MCF 10A (cell line): ENCODE measurements at regions not wholly inside any gene's neighbourhood (a gene's known extent, or its start where the extent isn't known, plus 50 kb on each side); places are given as distances from the start of the nearest gene placed in this dataset.

Experiments used
- BruUV-seq: library from RNA; stranded (reverse); fragments of 400-500 nt; replicated peaks from 2 replicates; lab custom pipeline; 2021; lab: Mats Ljungman, UMichigan
- CTCF ChIA-PET: fragments of 300-600 bp; sonication (Branson Sonifier 250); formaldehyde crosslinking; extraction: SDS; loops from one replicate; lab custom pipeline; 2021; ENCODE audit warnings: antibody characterized with exemption, inconsistent platforms; lab: Yijun Ruan, JAX
- POLR2A ChIA-PET: fragments of 300-600, 350-650 bp; sonication (Branson Sonifier 250); formaldehyde crosslinking; extraction: SDS; loops from one replicate; lab custom pipeline; 2020; ENCODE audit warnings: antibody characterized with exemption, inconsistent platforms; lab: Yijun Ruan, JAX
- DNase-seq: peaks from one replicate; pipeline ENCODE4 v3.0.0-alpha.2; 2018; ENCODE audit not compliant: unreplicated experiment
- H3K27ac Mint-ChIP-seq: one replicate; pipeline ENCODE4 v1.8.0; 2022; ENCODE audit warnings: mild to moderate bottlenecking, low read depth, mixed read lengths; ENCODE audit not compliant: unreplicated experiment
- H3K27me3 Mint-ChIP-seq: one replicate; pipeline ENCODE4 v1.8.0; 2022; ENCODE audit warnings: mixed read lengths; ENCODE audit not compliant: insufficient read depth, unreplicated experiment
- H3K36me3 Mint-ChIP-seq: one replicate; pipeline ENCODE4 v1.8.0; 2022; ENCODE audit warnings: mild to moderate bottlenecking, moderate library complexity, mixed read lengths; ENCODE audit not compliant: insufficient read depth, unreplicated experiment
- H3K4me1 Mint-ChIP-seq: one replicate; pipeline ENCODE4 v1.8.0; 2022; ENCODE audit warnings: mixed read lengths; ENCODE audit not compliant: insufficient read depth, unreplicated experiment
- H3K4me3 Mint-ChIP-seq: one replicate; pipeline ENCODE4 v1.8.0; 2022; ENCODE audit warnings: mild to moderate bottlenecking, moderate library complexity, mixed read lengths; ENCODE audit not compliant: unreplicated experiment
- H3K9me3 Mint-ChIP-seq: one replicate; pipeline ENCODE4 v1.8.0; 2022; ENCODE audit warnings: mixed read lengths; ENCODE audit not compliant: unreplicated experiment
- CTCF ChIP-seq: fragments of 200-600 bp; IDR thresholded peaks from one replicate; pipeline ENCODE4 v1.8.0; 2022; ENCODE audit warnings: antibody characterized with exemption, mild to moderate bottlenecking; ENCODE audit not compliant: unreplicated experiment
- intact Hi-C: fragments of 100-400 bp; cut with micrococcal nuclease; formaldehyde crosslinking; loops from 2 replicates; pipeline ENCODE4 v1.14.1; 2022

GRCh38 chr11:98703779-98704556, 316.8 kb upstream of the CNTN5 start:
- TF ChIP-seq CTCF, result no peak
- Mint-ChIP-seq H3K36me3 (no peaks in the 10 kb centered on the region), H3K27ac (no peak overlapping the region), H3K27me3 (peaks cover 5% of the 10 kb centered on the region), H3K4me1 (no peaks in the 10 kb centered on the region), H3K4me3 (no peak overlapping the region), H3K9me3 (no peaks in the 10 kb centered on the region)
- no peak for DNase-seq
- ChIA-PET POLR2A (no interaction called here), CTCF (interaction anchor here (0.8 kb wide), 1 partner anchor 23 kb away, joined by 3 read pairs; no protein-coding TSS in a partner anchor)
- intact Hi-C loops, result no loop called here
- BruUV-seq, result no TSS peak

GRCh38 chr11:98710026-98710425, 310.7 kb upstream of the CNTN5 start:
- intact Hi-C loops, result no loop called here
- Mint-ChIP-seq H3K9me3 (no peaks in the 10 kb centered on the region), H3K4me3 (no peak overlapping the region), H3K4me1 (peaks cover 6% of the 10 kb centered on the region), H3K36me3 (no peaks in the 10 kb centered on the region), H3K27ac (no peak overlapping the region), H3K27me3 (no peaks in the 10 kb centered on the region)
- ChIA-PET POLR2A (no interaction called here), CTCF (no interaction called here)
- TF ChIP-seq CTCF, result no peak
- no TSS peak for BruUV-seq
- DNase-seq, result no peak

GRCh38 chr11:98710986-98711385, 309.8 kb upstream of the CNTN5 start:
- ChIA-PET CTCF (no interaction called here), POLR2A (no interaction called here)
- BruUV-seq, result no TSS peak
- H3K27me3 Mint-ChIP-seq, result no peaks in the 10 kb centered on the region
- H3K9me3 Mint-ChIP-seq, result no peaks in the 10 kb centered on the region
- no peaks in the 10 kb centered on the region for H3K36me3 Mint-ChIP-seq
- intact Hi-C loops, result no loop called here
- DNase-seq, result no peak
- H3K27ac Mint-ChIP-seq, result no peak overlapping the region
- no peak overlapping the region for H3K4me3 Mint-ChIP-seq
- TF ChIP-seq CTCF, result no peak
- peaks cover 6% of the 10 kb centered on the region for H3K4me1 Mint-ChIP-seq

- ChIA-PET POLR2A (no interaction called here), CTCF (no interaction called here)
- Mint-ChIP-seq H3K27me3 (peaks cover 33% of the 10 kb centered on the region), H3K4me1 (no peaks in the 10 kb centered on the region), H3K27ac (no peak overlapping the region), H3K4me3 (no peak overlapping the region), H3K9me3 (peaks cover 9% of the 10 kb centered on the region), H3K36me3 (no peaks in the 10 kb centered on the region)
- BruUV-seq, result no TSS peak
- intact Hi-C loops, result no loop called here
- DNase-seq, result no peak
- TF ChIP-seq CTCF, result no peak
Observed at GRCh38 chr11:98720951-98721350, 299.8 kb upstream of the CNTN5 start.
